HepG2 (cell line): ENCODE measurements at regions not wholly inside any gene's neighbourhood (a gene's known extent, or its start where the extent isn't known, plus 50 kb on each side); places are given as distances from the start of the nearest gene placed in this dataset.

ENCODE experiments used
- ATAC-seq: fragments of 200-7000 bp; cut with Tn5 transposase; 3 replicates; pipeline ENCODE4 v1.9.1; 2020; ENCODE audit warnings: mild to moderate bottlenecking, moderate library complexity
- BruUV-seq: library from RNA; stranded (reverse); fragments of 400-500 nt; replicated peaks from 2 replicates; lab custom pipeline; 2021; lab: Mats Ljungman, UMichigan
- CTCF ChIA-PET: fragments of 300-600 bp; formaldehyde crosslinking; extraction: SDS; loops from one replicate; lab custom pipeline; 2021; ENCODE audit warnings: low total read pairs, inconsistent platforms, low intra/inter-chr PET ratio; lab: Yijun Ruan, JAX
- POLR2A ChIA-PET: fragments of 350-600 bp; sonication (Branson Sonifier 250); formaldehyde crosslinking; loops from one replicate; lab custom pipeline; 2020; ENCODE audit warnings: antibody characterized with exemption, inconsistent platforms; lab: Yijun Ruan, JAX
- DNase-seq: peaks from one replicate; pipeline ENCODE4 v3.0.0-alpha.2; 2015; ENCODE audit warnings: low spot score
- FAIRE-seq: peaks from 3 replicates; lab custom pipeline; 2011; peaks lifted over from hg19 to GRCh38; lab: Jason Lieb, UNC
- H2AFZ ChIP-seq: one replicate; pipeline ENCODE4 v1.6.1; 2011; ENCODE audit warnings: low read length, inconsistent platforms
- H3K27ac ChIP-seq: fragments of 300-600 bp; 3 replicates; pipeline ENCODE4 v1.8.0; 2011; ENCODE audit warnings: mixed run types, mild to moderate bottlenecking, mixed read lengths, low read length, inconsistent platforms; ENCODE audit not compliant: insufficient read depth; ENCODE audit errors: extremely low read length
- H3K27me3 ChIP-seq, 2 experiments: fragments of 200-600 bp in 1 of 2; 2 replicates in 1 of 2; 3 replicates in 1 of 2; pipeline versions ENCODE4 v1.6.0 to v1.8.0; 2011; ENCODE audit warnings: low read length in 2 of 2, mild to moderate bottlenecking in 2 of 2, moderate library complexity in 2 of 2, inconsistent platforms in 1 of 2; ENCODE audit not compliant: insufficient read depth in 2 of 2, control insufficient read depth in 1 of 2
- H3K36me3 ChIP-seq, 2 experiments: fragments of 200-600 bp in 1 of 2; replicated peaks in 1 of 2; 2 replicates in 1 of 2; 3 replicates in 1 of 2; pipeline versions ENCODE4 v1.5.1 to v1.8.0; 2011; ENCODE audit warnings: low read length in 2 of 2, inconsistent platforms in 1 of 2; ENCODE audit not compliant: insufficient read depth in 2 of 2, control insufficient read depth in 1 of 2
- H3K4me1 ChIP-seq: 2 replicates; pipeline ENCODE4 v1.5.1; 2012; ENCODE audit warnings: low read length, inconsistent platforms; ENCODE audit not compliant: insufficient read depth
- H3K4me2 ChIP-seq: 2 replicates; pipeline ENCODE4 v1.6.0; 2011; ENCODE audit warnings: low read depth, low read length, inconsistent platforms
- H3K4me3 ChIP-seq, 3 experiments: fragments of 200-600 bp in 1 of 3; sonication (generic), shearing (Covaris generic) in 1 of 3; replicated peaks in 1 of 3; 2 replicates each; pipeline ENCODE4 v1.5.1; 2011 to 2016; ENCODE audit warnings: low read length in 3 of 3, inconsistent platforms in 2 of 3, low read depth in 2 of 3, mild to moderate bottlenecking in 2 of 3, control low read depth in 1 of 3, mixed read lengths in 1 of 3; ENCODE audit not compliant: insufficient read depth in 1 of 3
- H3K79me2 ChIP-seq: one replicate; pipeline ENCODE4 v1.6.1; 2011; ENCODE audit warnings: low read length, inconsistent platforms; ENCODE audit not compliant: insufficient read depth
- H3K9ac ChIP-seq: 2 replicates; pipeline ENCODE4 v1.6.0; 2011; ENCODE audit warnings: mild to moderate bottlenecking, low read depth, low read length, inconsistent platforms; ENCODE audit not compliant: insufficient read depth
- H3K9me3 ChIP-seq: 2 replicates; pipeline ENCODE4 v1.5.1; 2012; ENCODE audit warnings: mild to moderate bottlenecking, low read length
- H4K20me1 ChIP-seq: 2 replicates; pipeline ENCODE4 v1.6.0; 2011; ENCODE audit warnings: inconsistent platforms, mild to moderate bottlenecking, low read length, moderate library complexity; ENCODE audit not compliant: insufficient read depth
- CREBL2 ChIP-seq: sonication (generic); formaldehyde crosslinking; IDR thresholded peaks from 2 replicates; pipeline ENCODE4 v1.8.1; 2023; ENCODE audit warnings: missing genetic modification reagents, mild to moderate bottlenecking, borderline replicate concordance
- E2F5 ChIP-seq: sonication (generic); formaldehyde crosslinking; conservative IDR thresholded peaks from 2 replicates; pipeline ENCODE4 v1.4.0; 2020; ENCODE audit warnings: missing genetic modification reagents
- KIAA2018 ChIP-seq: sonication (generic); formaldehyde crosslinking; IDR thresholded peaks from 2 replicates; pipeline ENCODE4 v1.5.0; 2020; ENCODE audit warnings: mild to moderate bottlenecking, missing genetic modification reagents, borderline replicate concordance
- MAZ ChIP-seq, 2 experiments: sonication (generic) in 1 of 2; formaldehyde crosslinking in 1 of 2; IDR thresholded peaks; 2 replicates each; pipeline versions ENCODE4 v1.5.0 to v1.6.1; 2012 to 2020; ENCODE audit warnings: low read depth in 2 of 2, mild to moderate bottlenecking in 2 of 2, borderline replicate concordance in 1 of 2, improper control_type of control experiment in 1 of 2, low read length in 1 of 2, missing genetic modification reagents in 1 of 2, moderate library complexity in 1 of 2
- SIX4 ChIP-seq: sonication (generic); formaldehyde crosslinking; IDR thresholded peaks from 2 replicates; pipeline ENCODE4 v1.4.0; 2020; ENCODE audit warnings: missing genetic modification reagents
- TCF7L2 ChIP-seq: IDR thresholded peaks from 2 replicates; pipeline ENCODE4 v1.6.1; 2011; ENCODE audit warnings: mild to moderate bottlenecking, low read depth, low read length, moderate library complexity
- TEAD3 ChIP-seq: optimal IDR thresholded peaks from 2 replicates; pipeline ENCODE3; 2016; ENCODE audit warnings: borderline replicate concordance
- WGBS: methylation state at CpG from one replicate; pipeline ENCODE4 v1.1.6; 2017; ENCODE audit warnings: low lambda C conversion rate; 5-methylcytosine and 5-hydroxymethylcytosine counted together
- in situ Hi-C: cut with HindIII; loops from 2 replicates; pipeline ENCODE4 v1.10.0; 2017; ENCODE audit warnings: low pct_unique_long_range_greater_than_20kb; ENCODE audit not compliant: extremely low pct_ligation_motif_present
- intact Hi-C: fragments of 100-400 bp; cut with micrococcal nuclease; formaldehyde crosslinking; loops from one replicate; pipeline ENCODE4 v1.10.0; 2022; ENCODE audit not compliant: unreplicated experiment

GRCh38 chr12:61521258-61521657 is 738.9 kb upstream of the USP15 start (continued):
- no peak for TF ChIP-seq TEAD3 (CRISPR knock-in tag)

- CTCF ChIA-PET: no interaction called here
- no TSS peak for BruUV-seq
- WGBS: 0% methylated on average over 3 of the region's 3 CpGs
Measured at GRCh38 chr12:61523276-61523992, 736.8 kb upstream of the USP15 start.

GRCh38 chr12:61524851-61525250 is 735.4 kb upstream of the USP15 start:
- Histone ChIP-seq H3K36me3 (no peaks in the 10 kb centered on the region), H3K27me3 (no peaks in the 10 kb centered on the region), H3K4me3 (no peak overlapping the region), H2AFZ (no peak overlapping the region), H3K79me2 (no peaks in the 10 kb centered on the region), H4K20me1 (no peaks in the 10 kb centered on the region), H3K9ac (no peak overlapping the region), H3K4me2 (no peak overlapping the region), H3K9me3 (no peaks in the 10 kb centered on the region), H3K27ac (no peak overlapping the region), H3K4me1 (no peaks in the 10 kb centered on the region)
- 2% methylated on average over 2 of the region's 2 CpGs for WGBS
- no peak for TF ChIP-seq E2F5 (CRISPR knock-in tag)
- TF ChIP-seq KIAA2018 (CRISPR knock-in tag): no peak
- ChIA-PET CTCF (no interaction called here), POLR2A (no interaction called here)
- in situ Hi-C loops (no loop called here), intact Hi-C loops (no loop called here)
- DNase-seq (no peak), ATAC-seq (no peak), FAIRE-seq (no peak)
- BruUV-seq: no TSS peak

More at GRCh38 chr12:61523276-61523992, 736.8 kb upstream of the USP15 start:
- FAIRE-seq: no peak
- ATAC-seq: no peak
- no peak overlapping the region for H3K27ac ChIP-seq
- no peak overlapping the region for H3K9ac ChIP-seq
- no peak overlapping the region for H3K4me2 ChIP-seq
- in situ Hi-C loops: no loop called here
- TF ChIP-seq SIX4 (CRISPR knock-in tag) (no peak), MAZ (IDR thresholded peaks at IDR 0.05; ENCODE audit: borderline replicate concordance, low read depth, low read length) (no peak), MAZ (CRISPR knock-in tag; IDR thresholded peaks at IDR 0.05; ENCODE audit: low read depth) (no peak), CREBL2 (CRISPR knock-in tag) (no peak), TCF7L2 (no peak)
- no peaks in the 10 kb centered on the region for H3K9me3 ChIP-seq
- H2AFZ ChIP-seq: no peak overlapping the region
- H3K27me3 ChIP-seq: no peaks in the 10 kb centered on the region
- H3K36me3 ChIP-seq: no peaks in the 10 kb centered on the region
- no peak for DNase-seq
- no peak overlapping the region for H3K4me3 ChIP-seq
- H4K20me1 ChIP-seq: no peaks in the 10 kb centered on the region
- intact Hi-C loops: no loop called here
- POLR2A ChIA-PET: no interaction called here
- no peaks in the 10 kb centered on the region for H3K79me2 ChIP-seq
- H3K4me1 ChIP-seq: no peaks in the 10 kb centered on the region
